Hematopoietic multipotent progenitor cell treated with erythropoietin and hydrocortisone succinate and interleukin-3 and kit ligand, for 4 days (in vitro differentiated cells): ENCODE measurements at regions not wholly inside any gene's neighbourhood (a gene's known extent, or its start where the extent isn't known, plus 50 kb on each side); places are given as distances from the start of the nearest gene placed in this dataset.

ENCODE experiments used
- DNase-seq: peaks from one replicate; pipeline ENCODE4 v3.0.0-alpha.2; 2015

GRCh38 chr10:78873413-78873812 lies 195.4 kb upstream of the ZMIZ1 start:
- no peak for DNase-seq

DNA sequence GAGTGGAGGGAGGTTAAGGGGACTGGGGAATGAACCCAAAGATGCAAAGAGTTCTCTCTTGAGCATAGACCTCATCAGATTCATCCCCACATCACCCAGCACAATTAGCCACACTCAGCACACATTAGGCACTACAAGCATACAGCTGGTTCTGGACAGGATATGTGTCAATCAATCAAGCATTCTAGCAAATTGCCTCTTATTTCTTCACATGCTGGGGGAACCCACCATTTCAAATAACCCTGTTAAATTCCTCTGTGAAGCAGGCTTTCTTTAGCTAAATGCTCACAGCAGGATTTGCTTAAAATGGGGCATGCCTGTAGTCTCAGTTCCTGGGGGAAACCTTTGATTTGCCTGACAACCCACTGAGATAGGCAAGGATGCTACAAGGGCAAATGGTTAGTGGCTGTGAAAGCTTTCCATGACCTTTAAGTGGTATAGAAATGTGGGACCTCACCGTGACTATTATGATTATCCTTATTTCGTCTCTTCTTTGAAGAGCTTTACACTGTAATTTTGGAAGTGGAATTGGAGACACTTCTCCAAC lies 193.4 kb upstream of the ZMIZ1 start:
- no peak for DNase-seq

DNA sequence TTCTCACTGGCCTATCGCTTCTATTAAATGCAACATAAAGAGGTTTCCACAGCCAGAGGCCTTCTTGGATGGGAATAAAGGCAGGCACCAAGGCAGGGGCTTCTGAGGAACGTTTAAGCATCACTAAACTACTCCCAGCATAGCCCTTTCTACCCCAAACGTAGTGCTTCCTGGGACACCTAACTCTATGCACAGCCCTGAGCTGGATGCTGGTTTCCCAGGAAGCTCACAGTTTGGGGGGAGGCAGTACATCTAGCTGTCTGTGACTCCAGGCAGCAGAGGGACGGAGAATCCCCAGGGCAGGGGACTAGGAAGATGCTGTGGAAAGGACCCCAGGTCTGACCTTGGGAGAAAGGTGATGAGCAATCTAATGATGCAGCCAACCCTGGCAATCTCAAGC lies 192.8 kb upstream of the ZMIZ1 start:
- DNase-seq: no peak

DNA sequence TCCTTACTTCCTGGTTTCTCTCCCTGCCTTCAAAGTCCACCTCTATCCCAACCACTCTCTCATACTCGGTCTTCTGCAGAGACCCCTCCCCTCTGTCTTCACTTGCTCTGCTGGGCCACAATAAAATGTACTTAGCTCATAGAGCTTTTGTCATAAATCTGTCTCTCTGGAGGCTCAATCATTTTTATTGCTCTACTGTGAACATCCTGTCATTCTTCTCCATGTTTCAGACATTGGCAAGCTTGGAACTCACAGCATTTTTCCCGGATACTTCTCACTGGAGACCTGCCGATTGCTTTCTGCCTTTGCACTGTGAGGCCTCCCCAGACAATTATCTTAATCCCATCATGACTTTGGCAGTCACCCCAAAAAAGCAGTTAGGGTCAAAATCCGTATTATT lies 192.3 kb upstream of the ZMIZ1 start:
- no peak for DNase-seq

DNA sequence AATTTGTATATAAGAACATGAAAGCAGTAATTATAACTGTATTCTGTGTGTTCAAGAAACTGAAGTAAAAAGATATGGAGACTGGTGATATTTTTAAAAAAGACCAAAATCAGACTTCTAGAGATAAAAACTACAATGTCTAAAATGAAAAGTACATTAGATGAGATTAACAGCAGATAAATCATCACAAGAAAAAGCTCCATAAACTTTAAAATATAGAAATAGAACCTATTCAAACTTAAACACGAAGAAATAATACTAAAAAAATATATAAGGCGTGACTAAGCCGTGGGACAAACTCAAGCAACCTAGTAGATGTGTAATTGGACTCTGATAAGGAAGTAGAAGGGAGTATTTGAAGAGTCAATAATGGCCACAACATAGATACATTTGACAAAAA lies 189.1 kb upstream of the ZMIZ1 start:
- no peak for DNase-seq

GRCh38 chr10:78886129-78886528 lies 182.6 kb upstream of the ZMIZ1 start:
- DNase-seq: no peak

GRCh38 chr10:78889536-78890063 lies 179.2 kb upstream of the ZMIZ1 start:
- no peak for DNase-seq

DNA sequence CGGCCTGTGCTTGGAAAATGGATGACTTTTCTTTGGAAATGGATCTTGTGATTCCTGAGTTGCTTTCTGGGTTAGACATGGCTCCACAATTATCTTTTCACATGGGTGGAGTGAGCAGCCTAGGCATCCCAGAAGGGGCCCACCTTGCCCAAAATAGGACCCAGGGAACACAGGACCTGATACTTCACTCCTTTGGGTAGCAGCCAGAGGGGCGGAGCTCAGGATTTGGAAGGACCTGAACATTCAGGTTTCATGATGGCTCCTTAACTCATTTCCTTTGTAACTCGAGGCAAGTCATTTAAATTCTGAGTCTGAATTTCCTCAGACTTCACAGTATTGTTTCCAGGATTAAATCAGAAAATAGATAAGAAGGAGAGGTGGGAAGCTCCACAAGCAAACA lies 178.3 kb upstream of the ZMIZ1 start:
- no peak for DNase-seq

DNA sequence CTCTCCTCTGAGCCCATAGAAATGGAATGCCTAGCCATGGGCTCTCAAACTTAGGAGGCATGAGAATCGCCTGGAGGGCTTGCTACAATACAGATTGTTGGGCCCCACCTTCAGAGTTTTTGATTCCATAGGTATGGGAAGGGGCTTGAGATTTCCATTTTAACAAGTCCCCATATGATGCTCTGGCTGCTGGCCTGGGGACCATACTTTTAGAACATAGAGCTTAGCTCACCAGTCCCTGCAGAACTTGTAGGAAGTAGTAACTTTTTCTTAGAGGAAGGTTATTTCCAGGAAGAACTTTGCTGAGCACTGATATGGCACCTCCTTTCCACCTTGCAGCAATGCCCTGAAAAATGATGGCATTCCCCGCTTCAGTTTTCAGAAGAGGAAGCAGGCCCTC lies 177.0 kb upstream of the ZMIZ1 start:
- DNase-seq: no peak

DNA sequence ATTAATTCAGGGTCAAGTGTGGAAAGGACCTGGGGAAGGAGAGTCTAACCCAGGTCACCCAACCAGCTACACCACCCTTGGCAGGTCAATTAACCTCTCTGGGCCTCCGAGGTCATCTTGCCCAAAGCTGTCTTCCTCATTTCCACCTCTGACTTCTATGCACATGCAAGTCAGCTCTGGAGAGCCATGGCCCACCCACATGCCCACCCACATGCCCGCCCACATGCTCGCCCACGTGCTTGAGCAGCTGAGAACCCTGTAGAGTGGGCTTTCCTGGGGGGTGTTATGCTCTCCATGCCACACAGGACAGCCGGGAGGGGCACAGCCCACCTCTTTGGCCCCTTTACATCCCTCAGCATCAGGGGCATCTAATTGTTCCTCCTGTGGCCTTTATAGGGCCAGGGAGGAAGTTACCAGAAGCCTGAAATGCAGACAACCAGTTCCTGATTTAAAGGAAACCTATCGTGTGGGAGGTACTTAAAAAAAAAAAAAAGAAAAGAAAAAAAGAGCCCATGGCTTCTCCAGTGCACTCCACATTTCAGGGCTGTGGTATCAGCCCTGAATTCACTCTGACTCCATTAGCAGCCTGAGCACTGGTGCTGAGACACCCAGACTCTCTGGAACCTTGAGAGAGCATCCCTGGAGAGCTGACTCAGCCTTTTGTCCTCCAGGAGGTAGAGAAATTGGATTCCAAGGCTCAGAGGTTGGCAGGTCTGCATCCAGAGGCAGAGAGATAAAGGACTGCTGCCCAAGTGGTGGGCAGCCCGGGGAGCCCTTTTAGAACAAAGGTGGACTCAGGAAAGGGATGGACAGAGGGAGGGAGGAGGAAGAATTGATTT lies 176.2 kb upstream of the ZMIZ1 start:
- peak; percentile 18 for DNase-seq

DNA sequence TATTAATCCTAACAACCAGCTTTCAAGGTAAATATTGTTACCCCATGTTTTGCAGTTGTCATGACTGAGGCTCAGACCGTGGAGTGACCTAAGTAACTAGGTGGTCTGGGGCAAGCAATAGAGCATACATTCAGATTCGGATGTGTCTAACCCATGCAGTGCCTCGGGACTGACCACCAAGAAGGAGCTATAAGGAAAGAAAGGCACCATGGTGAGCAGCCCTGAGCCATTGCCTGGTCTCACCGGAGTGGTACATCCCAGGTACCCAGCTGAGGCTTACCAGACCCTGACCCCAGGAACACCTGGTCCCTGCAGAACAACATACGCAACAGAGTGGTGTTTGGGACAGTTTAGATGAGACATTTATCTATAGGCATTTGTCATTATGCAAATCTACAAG lies 175.5 kb upstream of the ZMIZ1 start:
- no peak for DNase-seq

DNA sequence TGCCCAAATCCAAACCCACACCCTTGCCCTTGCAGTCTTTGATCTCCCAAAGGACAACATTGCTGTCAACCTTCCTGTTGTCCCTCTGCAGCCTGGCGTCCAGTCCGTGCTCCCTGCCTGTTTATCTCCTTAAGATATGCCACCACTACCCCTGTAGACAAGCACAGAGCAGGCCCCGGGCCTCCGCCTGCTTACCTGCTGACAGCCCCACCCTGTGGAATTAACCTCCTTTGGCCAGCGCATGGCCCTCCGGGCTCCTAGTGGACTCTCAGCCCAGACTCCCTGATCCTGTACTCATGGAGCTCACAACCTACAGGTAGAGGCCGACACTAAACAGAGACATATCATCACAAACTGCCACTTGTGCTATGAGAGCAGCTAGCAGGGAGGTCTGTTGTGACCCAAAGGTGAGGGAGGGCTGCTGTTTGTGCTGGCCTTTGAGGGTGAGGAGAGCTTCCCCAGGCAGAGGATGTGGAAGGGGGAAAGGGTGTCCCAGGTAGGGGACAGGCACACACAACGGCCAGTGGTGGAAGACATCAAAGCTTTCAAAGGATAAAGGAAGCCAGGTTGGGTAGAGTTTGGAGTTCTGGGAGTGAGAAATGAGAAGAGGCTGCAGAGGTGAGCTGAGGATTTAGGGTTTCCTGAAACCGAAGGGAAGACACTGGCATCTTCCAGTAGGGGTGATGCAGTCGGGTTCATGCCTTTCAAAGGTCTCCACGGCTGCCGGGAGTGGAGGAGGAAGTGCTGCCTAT lies 174.5 kb upstream of the ZMIZ1 start:
- no peak for DNase-seq

GRCh38 chr10:78894841-78895195 lies 173.9 kb upstream of the ZMIZ1 start:
- no peak for DNase-seq

GRCh38 chr10:78895469-78895868 lies 173.3 kb upstream of the ZMIZ1 start:
- DNase-seq: no peak

GRCh38 chr10:78896159-78896928 lies 172.4 kb upstream of the ZMIZ1 start:
- DNase-seq: no peak

- DNase-seq: no peak
These were observed 170.2 kb upstream of the ZMIZ1 start for GRCh38 chr10:78898341-78899097.

DNA sequence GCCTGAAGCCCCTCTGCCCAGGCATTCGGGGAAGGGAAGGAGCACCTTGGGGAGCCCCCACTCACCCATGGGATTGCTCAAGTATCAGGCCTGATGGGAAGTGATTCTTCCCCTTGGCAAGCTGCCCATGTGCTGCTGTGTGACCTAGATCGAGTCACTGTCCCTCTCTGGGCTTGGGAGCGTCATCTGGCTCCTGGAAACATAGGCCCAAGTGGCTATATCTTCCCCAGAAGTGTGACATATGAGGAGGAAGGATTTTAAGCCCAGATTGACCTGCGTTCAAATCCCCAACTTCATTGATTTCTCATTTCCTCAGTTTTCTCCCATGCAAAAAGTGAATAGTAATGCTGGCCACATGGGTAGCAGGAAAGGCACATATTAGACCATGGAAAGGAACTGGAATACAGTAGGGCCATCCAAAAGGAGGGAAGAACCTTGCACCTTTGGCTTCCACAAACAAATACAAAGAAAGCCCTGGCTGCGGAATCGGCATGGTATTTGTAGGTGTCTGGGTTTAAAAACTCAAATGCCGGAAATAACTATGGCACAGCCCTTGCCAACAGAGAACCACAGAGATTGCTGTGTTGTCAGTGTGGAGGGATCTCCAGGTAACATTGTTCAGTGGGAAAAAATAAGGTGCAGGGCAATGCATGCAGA lies 169.5 kb upstream of the ZMIZ1 start:
- DNase-seq: no peak

DNA sequence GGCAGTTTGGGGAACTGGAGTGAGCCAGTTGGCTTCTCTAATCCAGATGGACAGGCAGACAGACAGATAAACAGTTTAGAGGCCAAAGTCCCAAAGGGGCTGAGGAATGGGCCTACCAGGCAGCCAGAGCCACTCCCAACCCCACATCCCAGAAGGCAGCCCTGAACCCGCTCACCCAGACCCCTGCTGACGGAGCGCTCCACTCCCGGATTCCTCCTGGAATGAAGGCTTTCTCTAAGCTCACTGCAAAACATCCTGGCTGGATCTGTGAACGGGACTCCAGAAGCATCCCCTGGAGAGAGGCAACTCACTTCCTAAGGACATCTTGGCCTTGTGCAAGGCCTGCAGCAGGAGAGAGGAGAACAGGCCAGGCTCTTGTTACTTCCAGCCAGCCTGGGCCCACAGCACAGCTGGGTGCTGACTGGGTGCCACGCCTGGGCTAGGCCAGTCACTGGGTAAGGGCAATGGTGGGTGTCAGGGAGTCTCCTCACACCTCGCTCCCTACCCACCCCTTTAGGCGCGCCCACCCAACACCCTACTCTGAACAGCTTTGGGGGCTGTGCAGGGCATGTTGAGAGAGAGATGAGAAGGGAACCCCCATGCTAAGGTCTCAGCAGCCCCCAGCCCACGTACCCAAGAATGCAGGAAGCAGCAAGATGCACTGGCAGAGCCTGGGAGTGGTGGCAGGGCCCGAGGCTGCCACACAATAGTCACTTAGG lies 168.6 kb upstream of the ZMIZ1 start:
- no peak for DNase-seq

- no peak for DNase-seq
These were observed 167.9 kb upstream of the ZMIZ1 start for GRCh38 chr10:78900715-78901430.

DNA sequence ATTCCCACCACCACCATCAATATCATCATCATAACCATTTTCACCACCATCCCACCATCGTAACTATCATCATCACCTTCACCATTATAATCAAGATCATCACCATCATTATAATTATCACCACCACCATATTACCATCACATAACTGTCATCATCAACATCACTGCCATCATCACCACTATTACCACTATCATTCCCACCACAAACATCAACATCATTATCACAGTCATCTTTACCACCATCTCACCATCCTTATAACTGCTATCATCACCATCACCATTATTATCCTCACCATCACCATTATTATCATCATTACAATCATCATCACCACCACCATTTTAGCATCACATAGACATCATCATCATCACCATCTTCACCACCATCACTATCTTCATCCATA lies 167.1 kb upstream of the ZMIZ1 start:
- no peak for DNase-seq
